ENCODE measurements at regions not wholly inside any gene's neighbourhood (a gene's known extent, or its start where the extent isn't known, plus 50 kb on each side); places are given as distances from the start of the nearest gene placed in this dataset.

DNA sequence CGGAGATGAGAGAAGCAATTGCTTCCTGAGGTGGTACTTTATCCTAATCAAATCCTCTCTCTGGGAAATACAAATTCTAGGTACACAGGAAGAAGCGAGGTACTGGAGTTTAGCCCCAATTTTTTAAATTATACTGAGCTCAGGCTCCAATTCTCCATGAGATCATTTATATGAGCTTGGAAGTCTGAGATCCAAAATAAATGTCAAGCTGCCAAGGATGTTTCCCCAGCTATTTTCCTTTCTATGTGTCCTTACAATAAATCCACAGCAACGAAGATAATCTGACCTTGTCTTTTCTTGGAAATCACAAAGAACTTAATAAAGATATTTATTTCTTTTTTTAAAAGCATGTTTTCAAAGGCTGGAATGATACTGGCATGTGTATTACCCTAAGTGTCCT, 597.3 kb downstream of the GABRG2 start:
- H3K9me3 Mint-ChIP-seq: no peaks in the 10 kb centered on the region
- H3K79me1 ChIP-seq (ENCODE audit: insufficient read depth, low read depth, low read length, poor library complexity, severe bottlenecking): no peaks in the 10 kb centered on the region
- H3K79me2 ChIP-seq (ENCODE audit: insufficient read depth, low read length): no peaks in the 10 kb centered on the region
- no peak overlapping the region for H2AK5ac ChIP-seq (ENCODE audit: insufficient read length, low read length)
- H4K91ac ChIP-seq (ENCODE audit: insufficient read length, low read depth, low read length): no peak overlapping the region
- DNase-seq: no peak
- no peak overlapping the region for H2BK5ac ChIP-seq (ENCODE audit: insufficient read length, low read length)
- H3T11ph ChIP-seq (ENCODE audit: low read length): no peak overlapping the region
- no peak overlapping the region for H3K4ac ChIP-seq (ENCODE audit: low read depth, low read length)
- H3K27me3 ChIP-seq (ENCODE audit: insufficient read depth, low read length): no peaks in the 10 kb centered on the region
- no peak overlapping the region for H3K9ac ChIP-seq (ENCODE audit: extremely low read depth, insufficient read length, low read length)
- H2BK12ac ChIP-seq (ENCODE audit: insufficient read length, low read depth, low read length): no peak overlapping the region
- TF ChIP-seq CTCF (conservative IDR thresholded peaks at IDR 0.05): no peak
- no peaks in the 10 kb centered on the region for H3K9me3 ChIP-seq (ENCODE audit: control insufficient read depth, low read depth, low read length)
- H2BK20ac ChIP-seq (ENCODE audit: low read depth, low read length, poor library complexity, severe bottlenecking): no peak overlapping the region
- no peak overlapping the region for H2BK120ac ChIP-seq (ENCODE audit: low read depth, low read length, poor library complexity, severe bottlenecking)
- no peaks in the 10 kb centered on the region for H3K36me3 Mint-ChIP-seq (ENCODE audit: insufficient read depth in 1 of 3, low read depth in 3 of 3)
- H3K27ac ChIP-seq (ENCODE audit: insufficient read length, low read depth, low read length): no peak overlapping the region
- H3K27me3 Mint-ChIP-seq (ENCODE audit: low read depth): no peaks in the 10 kb centered on the region
- H3K4me1 Mint-ChIP-seq: no peaks in the 10 kb centered on the region
- H3K4me2 ChIP-seq (ENCODE audit: insufficient read depth, insufficient read length, low read length): no peak overlapping the region
- H4K20me1 ChIP-seq (ENCODE audit: control insufficient read depth, insufficient read depth, insufficient read length): no peaks in the 10 kb centered on the region
- H3K56ac ChIP-seq (ENCODE audit: insufficient read length, low read depth, low read length): no peak overlapping the region
- no peak overlapping the region for H2AFZ ChIP-seq (ENCODE audit: low read length)
- H2BK15ac ChIP-seq (ENCODE audit: low read depth, low read length): no peak overlapping the region
- no peak overlapping the region for H4K8ac ChIP-seq (replicated peaks; ENCODE audit: insufficient read length, low read depth, low read length)
- no CpG with 5 or more reads among the region's 3 CpGs for WGBS (ENCODE audit: extremely low coverage, insufficient read length, low lambda C conversion rate)
- no peak overlapping the region for H3K18ac ChIP-seq (ENCODE audit: insufficient read length, low read depth, low read length)
- no peaks in the 10 kb centered on the region for H3K4me1 ChIP-seq (ENCODE audit: insufficient read depth, low read length)
- H3K4me3 Mint-ChIP-seq: no peak overlapping the region
- H3K14ac ChIP-seq (ENCODE audit: insufficient read depth, low read length): no peak overlapping the region
- H3K23ac ChIP-seq (ENCODE audit: insufficient read length, low read depth, low read length): no peak overlapping the region
- no peaks in the 10 kb centered on the region for H3K23me2 ChIP-seq (ENCODE audit: insufficient read length, low read depth, low read length, poor library complexity, severe bottlenecking)
- H4K5ac ChIP-seq (ENCODE audit: insufficient read length, low read depth, low read length): no peak overlapping the region
- H3K27ac Mint-ChIP-seq: no peak overlapping the region
